ENCODE measurements at regions not wholly inside any gene's neighbourhood (a gene's known extent, or its start where the extent isn't known, plus 50 kb on each side); places are given as distances from the start of the nearest gene placed in this dataset.

- no peaks in the 10 kb centered on the region for H3K27me3 Mint-ChIP-seq (ENCODE audit: low read depth)
- ATAC-seq (no peak), DNase-seq (peak; percentile 10)
- H3K36me3 Mint-ChIP-seq (ENCODE audit: low read depth), result peaks cover 8% of the 10 kb centered on the region
- ChIA-PET POLR2A (no interaction called here), CTCF (no interaction called here)
- H3K27ac Mint-ChIP-seq, result no peak overlapping the region
- peaks cover 5% of the 10 kb centered on the region for H3K4me1 Mint-ChIP-seq (ENCODE audit: low read depth)
- no peaks in the 10 kb centered on the region for H3K9me3 Mint-ChIP-seq (ENCODE audit: insufficient read depth)
- no peak overlapping the region for H3K4me3 Mint-ChIP-seq
Observed at GRCh38 chr14:105849933-105850626, 323.7 kb downstream of the TMEM121 start.

GRCh38 chr14:105850853-105851581, 324.6 kb downstream of the TMEM121 start:
- no peaks in the 10 kb centered on the region for H3K9me3 Mint-ChIP-seq (ENCODE audit: insufficient read depth)
- H3K4me1 Mint-ChIP-seq (ENCODE audit: low read depth), result peaks cover 9% of the 10 kb centered on the region
- POLR2A ChIA-PET, result no interaction called here
- CTCF ChIA-PET, result no interaction called here
- H3K4me3 Mint-ChIP-seq, result no peak overlapping the region
- ATAC-seq (no peak), DNase-seq (peak; percentile 17)
- no peaks in the 10 kb centered on the region for H3K27me3 Mint-ChIP-seq (ENCODE audit: low read depth)
- no peak overlapping the region for H3K27ac Mint-ChIP-seq
- peaks cover 10% of the 10 kb centered on the region for H3K36me3 Mint-ChIP-seq (ENCODE audit: low read depth)

GRCh38 chr14:105851716-105852377, 325.5 kb downstream of the TMEM121 start:
- Mint-ChIP-seq H3K4me1 (ENCODE audit: low read depth) (peaks cover 17% of the 10 kb centered on the region), H3K4me3 (no peak overlapping the region), H3K27ac (no peak overlapping the region), H3K9me3 (ENCODE audit: insufficient read depth) (no peaks in the 10 kb centered on the region), H3K36me3 (ENCODE audit: low read depth) (peaks cover 10% of the 10 kb centered on the region), H3K27me3 (ENCODE audit: low read depth) (no peaks in the 10 kb centered on the region)
- peak; percentile 9 for DNase-seq
- CTCF ChIA-PET, result no interaction called here
- POLR2A ChIA-PET, result no interaction called here
- ATAC-seq, result no peak

GRCh38 chr14:105852378-105853088, 326.1 kb downstream of the TMEM121 start:
- ATAC-seq (no peak), DNase-seq (peak; percentile 19)
- Mint-ChIP-seq H3K4me1 (ENCODE audit: low read depth) (peaks cover 23% of the 10 kb centered on the region), H3K27me3 (ENCODE audit: low read depth) (no peaks in the 10 kb centered on the region), H3K9me3 (ENCODE audit: insufficient read depth) (no peaks in the 10 kb centered on the region), H3K27ac (no peak overlapping the region), H3K4me3 (no peak overlapping the region), H3K36me3 (ENCODE audit: low read depth) (peaks cover 10% of the 10 kb centered on the region)
- CTCF ChIA-PET, result no interaction called here
- POLR2A ChIA-PET, result interaction anchor here (0.6 kb wide), 1 partner anchor 146 kb away, joined by 3 read pairs; no protein-coding TSS in a partner anchor

GRCh38 chr14:105853089-105853906, 326.9 kb downstream of the TMEM121 start:
- no peak overlapping the region for H3K4me3 Mint-ChIP-seq
- ATAC-seq, result no peak
- ChIA-PET CTCF (no interaction called here), POLR2A (interaction anchor here (0.6 kb wide), 1 partner anchor 146 kb away, joined by 3 read pairs; no protein-coding TSS in a partner anchor)
- peaks cover 31% of the 10 kb centered on the region for H3K4me1 Mint-ChIP-seq (ENCODE audit: low read depth)
- no peaks in the 10 kb centered on the region for H3K27me3 Mint-ChIP-seq (ENCODE audit: low read depth)
- H3K9me3 Mint-ChIP-seq (ENCODE audit: insufficient read depth), result no peaks in the 10 kb centered on the region
- H3K36me3 Mint-ChIP-seq (ENCODE audit: low read depth), result peaks cover 10% of the 10 kb centered on the region
- peak overlapping the region; percentile 9 for H3K27ac Mint-ChIP-seq
- peak; percentile 16 for DNase-seq

GRCh38 chr14:105853907-105854599, 327.7 kb downstream of the TMEM121 start:
- ChIA-PET POLR2A (no interaction called here), CTCF (interaction anchor here (0.5 kb wide), 1 partner anchor 192 kb away, joined by 3 read pairs; no protein-coding TSS in a partner anchor)
- H3K36me3 Mint-ChIP-seq (ENCODE audit: low read depth), result peaks cover 10% of the 10 kb centered on the region
- no peak overlapping the region for H3K27ac Mint-ChIP-seq
- DNase-seq, result peak; percentile 18
- no peaks in the 10 kb centered on the region for H3K9me3 Mint-ChIP-seq (ENCODE audit: insufficient read depth)
- H3K27me3 Mint-ChIP-seq (ENCODE audit: low read depth), result no peaks in the 10 kb centered on the region
- peaks cover 38% of the 10 kb centered on the region for H3K4me1 Mint-ChIP-seq (ENCODE audit: low read depth)
- no peak overlapping the region for H3K4me3 Mint-ChIP-seq
- ATAC-seq, result no peak

- ATAC-seq (no peak), DNase-seq (no peak)
- no peaks in the 10 kb centered on the region for H3K9me3 Mint-ChIP-seq (ENCODE audit: insufficient read depth)
- no peaks in the 10 kb centered on the region for H3K27me3 Mint-ChIP-seq (ENCODE audit: low read depth)
- H3K4me3 Mint-ChIP-seq, result no peak overlapping the region
- peaks cover 45% of the 10 kb centered on the region for H3K4me1 Mint-ChIP-seq (ENCODE audit: low read depth)
- peak overlapping the region; percentile 61 for H3K27ac Mint-ChIP-seq
- H3K36me3 Mint-ChIP-seq (ENCODE audit: low read depth), result peaks cover 10% of the 10 kb centered on the region
- CTCF ChIA-PET, result no interaction called here
- POLR2A ChIA-PET, result no interaction called here
Observed at GRCh38 chr14:105854600-105855245, 328.3 kb downstream of the TMEM121 start.

- Mint-ChIP-seq H3K36me3 (ENCODE audit: low read depth) (peaks cover 10% of the 10 kb centered on the region), H3K9me3 (ENCODE audit: insufficient read depth) (no peaks in the 10 kb centered on the region), H3K27ac (peak overlapping the region; percentile 61), H3K4me3 (no peak overlapping the region), H3K27me3 (ENCODE audit: low read depth) (no peaks in the 10 kb centered on the region), H3K4me1 (ENCODE audit: low read depth) (peaks cover 51% of the 10 kb centered on the region)
- DNase-seq (no peak), ATAC-seq (no peak)
- ChIA-PET POLR2A (no interaction called here), CTCF (no interaction called here)
Observed at GRCh38 chr14:105855246-105855892, 329.0 kb downstream of the TMEM121 start.

GRCh38 chr14:105855893-105856675, 329.7 kb downstream of the TMEM121 start:
- POLR2A ChIA-PET, result no interaction called here
- Mint-ChIP-seq H3K4me1 (ENCODE audit: low read depth) (peaks cover 58% of the 10 kb centered on the region), H3K27ac (peak overlapping the region; percentile 92), H3K27me3 (ENCODE audit: low read depth) (no peaks in the 10 kb centered on the region), H3K4me3 (peak overlapping the region; percentile 36), H3K9me3 (ENCODE audit: insufficient read depth) (no peaks in the 10 kb centered on the region), H3K36me3 (ENCODE audit: low read depth) (peaks cover 10% of the 10 kb centered on the region)
- ATAC-seq (no peak), DNase-seq (peak; percentile 14)
- CTCF ChIA-PET, result interaction anchor here (0.5 to 1.5 kb wide), 2 partner anchors 145 to 210 kb away, joined by 3 read pairs; no protein-coding TSS in a partner anchor

Measured in activated CD8-positive, alpha-beta T cell treated with anti-CD3 and anti-CD28 coated beads, Interleukin-2, amount 10 ng/mL, durations not matched to agents 7 days and 5 days (primary cell).